ENCODE measurements at regions not wholly inside any gene's neighbourhood (a gene's known extent, or its start where the extent isn't known, plus 50 kb on each side); places are given as distances from the start of the nearest gene placed in this dataset.

- H3K9me3 ChIP-seq: no peaks in the 10 kb centered on the region
- no peak overlapping the region for H3K4me3 ChIP-seq (ENCODE audit: low read depth, low read length)
- DNase-seq: peak; percentile 10
- H3K4me1 ChIP-seq: no peaks in the 10 kb centered on the region
- H3K36me3 ChIP-seq: no peaks in the 10 kb centered on the region
- TF ChIP-seq CTCF (IDR thresholded peaks at IDR 0.05; ENCODE audit: low read depth, low read length): no peak
- H3K27me3 ChIP-seq: no peaks in the 10 kb centered on the region
These were observed 201.6 kb downstream of the SATB1 start for GRCh38 chr3:18223571-18223970.

- TF ChIP-seq CTCF (IDR thresholded peaks at IDR 0.05; ENCODE audit: low read depth, low read length): no peak
- DNase-seq: no peak
- Histone ChIP-seq H3K27me3 (no peaks in the 10 kb centered on the region), H3K4me3 (ENCODE audit: low read depth, low read length) (no peak overlapping the region), H3K36me3 (no peaks in the 10 kb centered on the region), H3K9me3 (no peaks in the 10 kb centered on the region), H3K4me1 (no peaks in the 10 kb centered on the region)
These were observed 202.5 kb downstream of the SATB1 start for GRCh38 chr3:18222686-18223085.

GRCh38 chr3:18217507-18218174 lies 207.5 kb downstream of the SATB1 start:
- Histone ChIP-seq H3K4me1 (no peaks in the 10 kb centered on the region), H3K4me3 (ENCODE audit: low read depth, low read length) (no peak overlapping the region), H3K36me3 (no peaks in the 10 kb centered on the region), H3K27me3 (no peaks in the 10 kb centered on the region), H3K9me3 (no peaks in the 10 kb centered on the region)
- no peak for DNase-seq
- TF ChIP-seq CTCF (IDR thresholded peaks at IDR 0.05; ENCODE audit: low read depth, low read length): no peak

GRCh38 chr3:18216996-18217395 lies 208.1 kb downstream of the SATB1 start:
- no peak for DNase-seq
- no peaks in the 10 kb centered on the region for H3K4me1 ChIP-seq
- TF ChIP-seq CTCF (IDR thresholded peaks at IDR 0.05; ENCODE audit: low read depth, low read length): no peak

GRCh38 chr3:18215639-18216038 lies 209.5 kb downstream of the SATB1 start:
- no peak for TF ChIP-seq CTCF (IDR thresholded peaks at IDR 0.05; ENCODE audit: low read depth, low read length)
- DNase-seq: no peak
- no peaks in the 10 kb centered on the region for H3K4me1 ChIP-seq
- no peaks in the 10 kb centered on the region for H3K27me3 ChIP-seq
- no peak overlapping the region for H3K4me3 ChIP-seq (ENCODE audit: low read depth, low read length)
- H3K9me3 ChIP-seq: no peaks in the 10 kb centered on the region
- no peaks in the 10 kb centered on the region for H3K36me3 ChIP-seq

More at GRCh38 chr3:18216996-18217395, 208.1 kb downstream of the SATB1 start:
- H3K27me3 ChIP-seq: no peaks in the 10 kb centered on the region
- H3K36me3 ChIP-seq: no peaks in the 10 kb centered on the region
- H3K9me3 ChIP-seq: no peaks in the 10 kb centered on the region
- no peak overlapping the region for H3K4me3 ChIP-seq (ENCODE audit: low read depth, low read length)

GRCh38 chr3:18211116-18211515 lies 214.0 kb downstream of the SATB1 start:
- H3K4me3 ChIP-seq (ENCODE audit: low read depth, low read length): no peak overlapping the region
- no peak for DNase-seq
- H3K9me3 ChIP-seq: no peaks in the 10 kb centered on the region
- H3K36me3 ChIP-seq: no peaks in the 10 kb centered on the region
- H3K27me3 ChIP-seq: no peaks in the 10 kb centered on the region
- H3K4me1 ChIP-seq: no peaks in the 10 kb centered on the region
- TF ChIP-seq CTCF (IDR thresholded peaks at IDR 0.05; ENCODE audit: low read depth, low read length): no peak
